Heart left ventricle (tissue), 16 donors: ENCODE measurements at regions not wholly inside any gene's neighbourhood (a gene's known extent, or its start where the extent isn't known, plus 50 kb on each side); places are given as distances from the start of the nearest gene placed in this dataset.

Source experiments
- ATAC-seq, 4 donors: fragments of 200-7000 bp; cut with Tn5 transposase; one replicate each; pipeline ENCODE4 v1.9.1; 2020 to 2022; ENCODE audit warnings: moderate library complexity in 4 of 4, mild to moderate bottlenecking in 3 of 4, moderate number of reproducible peaks in 1 of 4
- DNase-seq, 5 donors: peaks; one replicate each; pipeline ENCODE4 v3.0.0-alpha.2; 2020
- H3K27ac ChIP-seq, 12 donors: fragments of 200-600 bp; sonication (generic) in 4 of 12; one replicate each; pipeline versions ENCODE4 v1.5.0 to v1.8.0; 2016 to 2022; ENCODE audit warnings: mild to moderate bottlenecking in 2 of 12
- H3K27me3 ChIP-seq, 9 donors: fragments of 200-600 bp; sonication (generic) in 2 of 9; one replicate each; pipeline versions ENCODE4 v1.5.1 to v1.8.0; 2016 to 2022; ENCODE audit warnings: mild to moderate bottlenecking in 3 of 9
- H3K36me3 ChIP-seq, 9 donors: fragments of 200-600 bp; sonication (generic) in 2 of 9; one replicate each; pipeline versions ENCODE4 v1.5.0 to v1.8.0; 2018 to 2022; ENCODE audit warnings: mild to moderate bottlenecking in 2 of 9
- H3K4me1 ChIP-seq, 12 donors: fragments of 200-600 bp; sonication (generic) in 4 of 12; one replicate each; pipeline versions ENCODE4 v1.5.0 to v1.8.0; 2016 to 2022; ENCODE audit warnings: mild to moderate bottlenecking in 3 of 12
- H3K4me3 ChIP-seq, 12 donors: fragments of 200-600 bp; sonication (generic) in 4 of 12; one replicate each; pipeline versions ENCODE4 v1.5.0 to v1.8.0; 2017 to 2022; ENCODE audit warnings: mild to moderate bottlenecking in 9 of 12, moderate library complexity in 4 of 12
- H3K9me3 ChIP-seq, 12 donors: fragments of 200-600 bp; sonication (generic) in 4 of 12; one replicate each; pipeline versions ENCODE4 v1.5.0 to v1.8.0; 2016 to 2022; ENCODE audit warnings: mild to moderate bottlenecking in 1 of 12
- CTCF ChIP-seq, 12 donors: fragments of 200-600 bp; sonication (generic) in 4 of 12; IDR thresholded peaks; one replicate each; pipeline versions ENCODE4 v1.5.0 to v1.8.0; 2018 to 2022; ENCODE audit warnings: antibody characterized with exemption in 12 of 12, mild to moderate bottlenecking in 5 of 12
- POLR2A ChIP-seq, 2 donors: fragments of 450-650 bp; IDR thresholded peaks; one replicate each; pipeline ENCODE4 v1.6.1; 2017; ENCODE audit warnings: antibody characterized with exemption in 2 of 2, mild to moderate bottlenecking in 2 of 2, moderate library complexity in 2 of 2
- WGBS, 4 donors: extraction: QIAGEN DNeasy Blood & Tissue Kit in 2 of 4; methylation state at CpG; one replicate each; pipeline versions ENCODE4 v1.1.5 to v1.1.7; 2013 to 2018; 5-methylcytosine and 5-hydroxymethylcytosine counted together
- intact Hi-C, 10 donors: fragments of 100-400 bp; cut with DNase I; formaldehyde crosslinking; loops; one replicate each; pipeline versions ENCODE4 v1.11.1 to v1.14.2; 2022
- donor health status: ischemic (EF 13 %, LVEDD 7.1; RV severe dilation, severe dysfunction).
- donor health status: healthy with polysubstance abuse.
- donor health status: DM: no; HTN: yes; CAD: no.
- donor health status: DM: no; HTN: no; CAD: no.
- donor health status: ischemic (EF 25% LVEDD 6.9; RV normal size, moderate dysfunction).
- donor health status: ischemic (EF 25% LVEDD 5.7; RV mildly dilated, moderate dysfunction).
- donor health status: healthy.
- donor health status: DM: yes; HTN: yes; CAD: no.
- donor health status: ischemic (EF 35%, LVEDD 5.7; RV mildly dilated, moderate dysfunction).
- donor health status: nonischemic (EF 11% LVEDD 7.7; RV severe dilation, severe dysfunction).
- donor health status: DM: yes; HTN: yes; CAD: no.
- donor health status: PGD.
- donor health status: ischemic (EF 29% LVEDD 5.4; RV normal size, mild dysfunction).
- donor health status: nonischemic (EF 23%, LVEDD 6.1; RV moderate dilation, normal function).

DNA sequence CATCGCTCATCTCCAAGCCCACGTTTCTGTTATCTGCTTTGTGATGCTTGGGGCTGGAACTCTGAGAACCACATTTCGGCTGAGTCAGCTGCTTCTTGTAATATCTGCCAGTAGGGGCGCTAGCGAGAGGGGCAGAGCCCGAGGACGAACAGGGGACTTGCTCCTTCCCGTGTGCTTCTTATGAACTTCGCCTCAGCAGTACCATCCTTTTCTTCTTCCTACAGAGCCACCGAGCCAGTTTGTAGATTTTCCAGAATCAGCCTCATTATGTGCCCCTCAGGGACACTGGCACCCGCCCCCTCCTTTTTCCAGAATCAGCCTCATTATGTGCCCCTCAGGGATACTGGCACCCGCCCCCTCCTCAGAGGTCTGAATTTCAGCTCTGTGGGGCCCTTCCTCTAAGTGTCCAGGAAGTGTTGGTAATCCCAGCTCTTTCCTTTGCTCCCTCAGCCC lies 441.7 kb upstream of the RASGEF1B start:
- peaks cover 0 to 4% (median 0%) of the 10 kb centered on the region in 12 donors for H3K4me1 ChIP-seq
- H3K4me3 ChIP-seq: no peak overlapping the region
- WGBS, 4 donors: 21 to 29% (median 25%) methylated on average over 12 of the region's 12 CpGs
- TF ChIP-seq CTCF (IDR thresholded peaks at IDR 0.05) (peak; percentile 27 to 66 (median 50)), POLR2A (IDR thresholded peaks at IDR 0.05) (no peak)
- no peak overlapping the region for H3K27ac ChIP-seq
- peak in 3 of 5 donors; percentile 19 to 38 (median 23) for DNase-seq
- intact Hi-C loops: loop anchor here in 1 of 10 donors (10.0 kb wide), 1 partner anchor 449 kb away; no protein-coding TSS in a partner anchor
- peaks cover 0 to 6% (median 0%) of the 10 kb centered on the region in 9 donors for H3K27me3 ChIP-seq
- ATAC-seq: no peak
- no peaks in the 10 kb centered on the region for H3K36me3 ChIP-seq
- no peaks in the 10 kb centered on the region for H3K9me3 ChIP-seq

DNA sequence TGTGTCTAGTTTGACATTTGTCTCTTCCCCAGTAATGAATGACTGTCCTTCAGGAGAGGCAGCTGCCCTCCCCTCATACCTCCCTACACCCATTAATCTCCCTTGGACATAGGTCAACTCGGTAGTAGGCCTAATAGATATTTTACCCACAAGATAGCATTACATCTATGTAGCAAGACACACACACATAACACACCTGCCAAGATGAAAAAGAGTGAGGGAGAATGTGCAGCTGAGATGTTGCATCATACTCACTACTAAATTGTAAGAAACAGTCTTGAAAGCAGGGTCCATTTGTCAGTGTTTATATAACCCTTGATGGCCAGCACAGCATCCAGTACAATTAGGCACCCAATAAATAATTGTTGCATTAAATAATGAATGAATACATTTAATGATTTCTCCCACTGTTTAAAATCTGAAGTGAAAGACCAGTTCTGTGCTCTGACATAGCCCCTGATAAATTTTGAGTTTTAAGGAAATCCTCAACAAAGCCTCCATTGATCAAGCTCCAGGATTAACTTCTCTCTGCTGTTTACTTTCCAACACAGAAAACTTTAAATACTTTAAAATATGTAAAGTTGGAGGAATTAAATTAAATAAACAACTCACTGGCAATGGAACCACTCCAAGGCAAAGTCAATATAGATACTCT lies 440.8 kb upstream of the RASGEF1B start:
- Histone ChIP-seq H3K4me3 (no peak overlapping the region), H3K9me3 (no peaks in the 10 kb centered on the region), H3K4me1 (peaks cover 0 to 4% (median 0%) of the 10 kb centered on the region in 12 donors), H3K36me3 (no peaks in the 10 kb centered on the region), H3K27ac (no peak overlapping the region), H3K27me3 (peaks cover 0 to 6% (median 0%) of the 10 kb centered on the region in 9 donors)
- intact Hi-C loops: loop anchor here in 1 of 10 donors (10.0 kb wide), 1 partner anchor 448 kb away; no protein-coding TSS in a partner anchor
- TF ChIP-seq CTCF (IDR thresholded peaks at IDR 0.05): no peak
- TF ChIP-seq POLR2A (IDR thresholded peaks at IDR 0.05): no peak
- DNase-seq (no peak), ATAC-seq (no peak)
- 68 to 74% (median 71%) methylated on average over 1 of the region's 1 CpG for WGBS, 4 donors

DNA sequence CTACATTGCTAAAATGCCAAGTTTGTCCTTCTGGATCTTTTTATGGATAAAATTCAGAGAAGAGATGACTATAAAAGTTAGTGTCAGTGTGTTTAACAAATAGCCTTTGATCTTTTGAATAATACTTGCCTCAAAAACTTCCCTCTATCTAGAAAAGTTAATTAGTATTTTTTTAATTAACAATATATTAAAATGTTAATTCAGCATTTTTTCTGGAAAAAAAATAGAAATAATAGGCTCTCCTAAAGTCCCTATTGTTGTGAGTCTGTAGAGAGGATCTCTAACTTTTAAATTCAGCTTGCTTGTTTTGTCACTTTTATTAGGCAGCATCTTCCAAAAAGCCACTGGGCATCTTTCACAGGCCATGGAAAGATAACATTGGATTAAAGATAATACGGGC lies 435.2 kb upstream of the RASGEF1B start:
- DNase-seq (no peak), ATAC-seq (no peak)
- H3K9me3 ChIP-seq: no peaks in the 10 kb centered on the region
- H3K27me3 ChIP-seq: peaks cover 0 to under 1% (median 0%) of the 10 kb centered on the region in 9 donors
- no peak overlapping the region for H3K4me3 ChIP-seq
- TF ChIP-seq POLR2A (IDR thresholded peaks at IDR 0.05) (no peak), CTCF (IDR thresholded peaks at IDR 0.05) (no peak)
- H3K27ac ChIP-seq: no peak overlapping the region
- H3K36me3 ChIP-seq: no peaks in the 10 kb centered on the region
- no peaks in the 10 kb centered on the region for H3K4me1 ChIP-seq
- WGBS, 4 donors: 61 to 72% (median 69%) methylated on average over 1 of the region's 1 CpG
- intact Hi-C loops: no loop called here

GRCh38 chr4:81905971-81906370 lies 434.3 kb upstream of the RASGEF1B start:
- TF ChIP-seq POLR2A (IDR thresholded peaks at IDR 0.05) (no peak), CTCF (IDR thresholded peaks at IDR 0.05) (no peak)
- WGBS, 4 donors: 59 to 81% (median 72%) methylated on average over 2 of the region's 2 CpGs
- ATAC-seq: no peak
- Histone ChIP-seq H3K36me3 (no peaks in the 10 kb centered on the region), H3K27ac (no peak overlapping the region), H3K9me3 (no peaks in the 10 kb centered on the region), H3K27me3 (peaks cover 0 to 4% (median 0%) of the 10 kb centered on the region in 9 donors), H3K4me3 (no peak overlapping the region), H3K4me1 (no peaks in the 10 kb centered on the region)
- intact Hi-C loops: no loop called here
- no peak for DNase-seq
